Kidney (tissue), 13 donors: ENCODE measurements at regions not wholly inside any gene's neighbourhood (a gene's known extent, or its start where the extent isn't known, plus 50 kb on each side); places are given as distances from the start of the nearest gene placed in this dataset.
A peak's percentile ranks its signal among the peaks of the same experiment; 100 is the strongest.

Experiments
- DNase-seq, 5 donors: peaks; one replicate each; pipeline ENCODE4 v3.0.0-alpha.2; 2013 to 2020
- FAIRE-seq: peaks from 2 replicates; lab custom pipeline; 2012; peaks lifted over from hg19 to GRCh38; lab: Jason Lieb, UNC
- H3K27ac ChIP-seq, 2 donors: one replicate each; pipeline ENCODE4 v1.7.0; 2013; ENCODE audit warnings: low read depth in 2 of 2, low read length in 2 of 2, inconsistent platforms in 1 of 2
- H3K27me3 ChIP-seq: one replicate; pipeline ENCODE4 v1.7.1; 2013; ENCODE audit warnings: low read length, inconsistent platforms; ENCODE audit not compliant: control insufficient read depth, insufficient read depth
- H3K36me3 ChIP-seq, 3 donors: one replicate each; pipeline versions ENCODE4 v1.7.0 to v1.7.1; 2013; ENCODE audit warnings: low read length in 3 of 3, control low read depth in 1 of 3, inconsistent platforms in 1 of 3; ENCODE audit not compliant: insufficient read depth in 3 of 3, control insufficient read depth in 2 of 3
- H3K4me1 ChIP-seq, 3 donors: one replicate each; pipeline versions ENCODE4 v1.7.0 to v1.7.1; 2013; ENCODE audit warnings: low read length in 3 of 3, inconsistent platforms in 1 of 3, low read depth in 1 of 3; ENCODE audit not compliant: control insufficient read depth in 2 of 3, insufficient read depth in 2 of 3
- H3K4me3 ChIP-seq, 3 donors: one replicate each; pipeline versions ENCODE4 v1.7.0 to v1.8.1; 2013; ENCODE audit warnings: low read length in 3 of 3, control low read depth in 1 of 3, inconsistent platforms in 1 of 3
- H3K9ac ChIP-seq, 3 donors: one replicate each; pipeline versions ENCODE4 v1.7.0 to v1.7.1; 2013; ENCODE audit warnings: low read length in 3 of 3, control low read depth in 1 of 3, inconsistent platforms in 1 of 3
- H3K9me3 ChIP-seq, 3 donors: one replicate each; pipeline versions ENCODE4 v1.7.0 to v1.7.1; 2013; ENCODE audit warnings: low read length in 3 of 3, control low read depth in 1 of 3, inconsistent platforms in 1 of 3; ENCODE audit not compliant: control insufficient read depth in 2 of 3, insufficient read depth in 1 of 3
- CTCF ChIP-seq: IDR thresholded peaks from 3 replicates; pipeline ENCODE4 v1.5.1; 2012; ENCODE audit warnings: mild to moderate bottlenecking, moderate library complexity, borderline replicate concordance; ENCODE audit not compliant: insufficient read depth; ENCODE audit errors: extremely low read depth
- intact Hi-C: fragments of 100-400 bp; cut with DNase I; formaldehyde crosslinking; loops from one replicate; pipeline ENCODE4 v1.11.1; 2022
- donor health status: control.
- donor health status: control.
- donor health status: control.
- donor health status: control.
- donor health status: control.
- donor health status: DM: yes; HTN: yes; CAD: no.
- donor health status: Normal renal cell carcinoma (clear cell type).

GRCh38 chrX:93428497-93428896, 244.9 kb downstream of the NAP1L3 start:
- no peaks in the 10 kb centered on the region for H3K4me1 ChIP-seq
- no peaks in the 10 kb centered on the region for H3K36me3 ChIP-seq
- no peak overlapping the region for H3K9ac ChIP-seq
- TF ChIP-seq CTCF = no peak
- no peak for FAIRE-seq
- H3K27me3 ChIP-seq = no peaks in the 10 kb centered on the region
- H3K27ac ChIP-seq = no peak overlapping the region
- DNase-seq = no peak
- intact Hi-C loops = no loop called here
- no peak overlapping the region for H3K4me3 ChIP-seq
- no peaks in the 10 kb centered on the region for H3K9me3 ChIP-seq

- intact Hi-C loops = no loop called here
Observed at GRCh38 chrX:93422693-93423092, 250.7 kb downstream of the NAP1L3 start.

GRCh38 chrX:93420525-93421082, 252.8 kb downstream of the NAP1L3 start:
- Histone ChIP-seq H3K4me3 (no peak overlapping the region), H3K4me1 (no peaks in the 10 kb centered on the region), H3K9me3 (no peaks in the 10 kb centered on the region), H3K27ac (no peak overlapping the region), H3K36me3 (no peaks in the 10 kb centered on the region), H3K27me3 (no peaks in the 10 kb centered on the region), H3K9ac (no peak overlapping the region)
- TF ChIP-seq CTCF = no peak
- no peak for FAIRE-seq
- peak in 1 of 5 donors; percentile 1 for DNase-seq
- intact Hi-C loops = no loop called here

More at GRCh38 chrX:93422693-93423092, 250.7 kb downstream of the NAP1L3 start:
- no peak overlapping the region for H3K4me3 ChIP-seq
- no peaks in the 10 kb centered on the region for H3K36me3 ChIP-seq
- no peak overlapping the region for H3K9ac ChIP-seq
- FAIRE-seq (peak; percentile 87), DNase-seq (peak in 3 of 5 donors; percentile 13 to 46 (median 32))
- H3K4me1 ChIP-seq = no peaks in the 10 kb centered on the region
- H3K27ac ChIP-seq = no peak overlapping the region
- H3K9me3 ChIP-seq = no peaks in the 10 kb centered on the region
- no peaks in the 10 kb centered on the region for H3K27me3 ChIP-seq
- TF ChIP-seq CTCF = peak; percentile 17

- DNase-seq = no peak
- Histone ChIP-seq H3K4me1 (no peaks in the 10 kb centered on the region), H3K36me3 (no peaks in the 10 kb centered on the region), H3K27me3 (no peaks in the 10 kb centered on the region), H3K9ac (no peak overlapping the region), H3K9me3 (no peaks in the 10 kb centered on the region), H3K4me3 (no peak overlapping the region), H3K27ac (no peak overlapping the region)
- FAIRE-seq = no peak
- no peak for TF ChIP-seq CTCF
- intact Hi-C loops = no loop called here
Observed at GRCh38 chrX:93420090-93420489, 253.3 kb downstream of the NAP1L3 start.
